ENCODE measurements at regions not wholly inside any gene's neighbourhood (a gene's known extent, or its start where the extent isn't known, plus 50 kb on each side); places are given as distances from the start of the nearest gene placed in this dataset.

DNA sequence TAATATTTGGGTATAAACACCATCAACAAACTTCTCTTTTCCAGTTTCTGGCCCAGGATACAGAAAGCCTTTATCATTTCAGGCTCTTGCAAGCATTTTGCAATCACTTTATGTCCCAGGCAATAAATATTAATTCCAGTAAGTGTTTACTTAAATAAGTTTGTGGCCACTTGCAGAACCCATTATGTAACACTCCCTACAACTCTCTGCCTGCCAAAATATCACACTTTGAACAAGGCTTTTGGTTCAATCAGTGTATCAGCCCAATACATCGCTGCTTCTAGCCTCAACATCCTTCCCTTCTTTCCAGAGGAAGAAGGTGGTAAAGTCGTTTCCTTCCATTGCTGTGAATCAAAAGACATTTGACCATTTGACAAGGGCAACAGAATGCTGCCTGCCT lies 203.0 kb upstream of the USP25 start:
- no peak for DNase-seq (ENCODE audit: low read depth)

DNA sequence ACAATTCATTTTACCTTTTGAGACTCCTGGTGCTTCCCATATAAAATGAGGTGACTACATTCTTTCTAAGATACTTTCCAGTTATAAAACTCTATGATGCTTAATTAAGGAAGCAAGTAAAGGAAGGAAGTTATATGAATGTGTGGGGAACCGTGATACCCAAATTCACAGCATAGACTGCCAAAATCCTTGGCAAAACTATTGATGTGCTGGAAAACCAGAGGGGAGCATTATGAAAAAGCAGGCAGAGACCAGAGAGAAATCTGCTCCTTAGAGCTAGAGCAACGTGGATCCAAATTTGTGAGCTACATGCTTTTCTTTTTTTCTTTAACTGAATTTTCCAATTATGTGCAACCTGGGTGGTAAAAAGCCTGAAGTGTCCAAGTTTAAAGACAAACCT lies 201.4 kb upstream of the USP25 start:
- no peak for DNase-seq (ENCODE audit: low read depth)

DNA sequence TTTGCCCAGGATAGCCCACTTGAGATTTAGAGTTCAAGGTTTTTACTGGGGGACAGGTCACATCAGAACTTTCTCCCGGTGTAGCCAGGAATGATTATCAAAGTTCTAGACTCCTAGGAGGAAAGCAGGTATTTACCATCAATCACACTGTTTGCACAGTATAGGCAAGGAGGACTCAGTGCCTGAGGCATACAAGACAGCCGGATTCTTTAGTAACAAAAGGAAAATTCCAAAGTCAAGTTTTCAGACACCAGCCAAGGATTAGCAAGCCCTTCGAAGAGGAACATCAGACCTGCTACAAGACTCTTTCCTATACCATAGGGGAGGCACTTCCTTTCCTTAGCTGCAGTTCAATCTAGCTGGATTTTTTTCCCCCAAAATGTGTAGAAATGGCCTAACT lies 197.8 kb upstream of the USP25 start:
- no peak for DNase-seq (ENCODE audit: low read depth)

DNA sequence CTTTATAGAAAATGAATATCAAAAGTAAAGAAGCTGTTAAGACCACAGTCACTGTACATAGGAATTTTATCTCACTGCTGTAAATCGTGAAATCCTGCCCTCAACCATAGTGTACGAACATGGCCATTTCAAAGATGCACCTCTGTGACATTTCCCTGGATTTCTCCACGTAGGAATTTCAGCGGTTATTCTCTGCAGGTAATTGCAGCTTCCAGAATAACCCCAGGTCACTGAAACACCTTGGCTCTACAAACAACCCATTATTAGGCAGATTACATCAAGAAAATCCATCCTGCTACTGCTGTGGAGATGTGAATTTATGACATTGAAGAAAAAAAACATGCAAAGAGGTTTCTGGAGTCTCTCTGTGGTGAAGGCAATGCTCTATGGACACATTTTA lies 196.2 kb upstream of the USP25 start:
- DNase-seq (ENCODE audit: low read depth): no peak

DNA sequence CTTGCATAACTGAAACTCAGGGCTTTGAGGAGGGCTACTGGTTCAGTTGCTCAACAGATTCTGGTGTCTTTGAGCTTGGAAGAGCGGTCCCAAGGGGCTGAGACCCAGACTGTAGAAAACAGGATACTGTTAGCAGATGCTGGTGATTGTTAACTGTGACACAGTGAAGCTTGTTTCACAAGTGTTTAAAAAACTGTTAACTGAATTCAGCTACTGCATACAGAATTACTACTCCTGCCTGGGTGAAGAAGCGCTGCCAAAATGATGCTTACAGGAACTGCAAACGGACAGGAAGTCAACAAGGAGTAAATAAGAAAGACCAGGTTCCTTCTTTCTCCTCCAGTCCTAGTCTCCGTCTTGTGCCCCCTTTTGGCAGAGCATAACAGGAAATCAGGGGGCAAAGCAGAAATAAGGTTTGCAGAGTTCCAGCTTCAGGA lies 195.3 kb upstream of the USP25 start:
- DNase-seq (ENCODE audit: low read depth): no peak

DNA sequence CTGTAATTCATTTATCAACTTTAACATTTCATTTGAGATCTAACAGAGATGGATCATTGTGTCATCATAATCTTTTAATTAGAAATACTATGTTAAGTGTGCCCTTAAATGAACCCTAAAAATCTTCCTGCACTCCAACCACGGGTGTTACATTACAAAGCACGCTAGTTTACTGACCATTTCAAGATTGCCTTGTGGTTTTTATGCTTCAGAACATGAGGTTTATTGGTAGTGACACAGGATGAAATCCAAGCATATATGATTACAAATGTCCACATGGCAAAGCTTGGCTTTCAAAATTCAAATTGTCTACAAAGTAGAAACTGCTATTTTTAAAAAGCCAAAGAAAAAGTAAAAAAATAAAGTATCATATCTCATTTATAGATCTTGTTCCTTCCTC lies 190.4 kb upstream of the USP25 start:
- DNase-seq (ENCODE audit: low read depth): no peak

DNA sequence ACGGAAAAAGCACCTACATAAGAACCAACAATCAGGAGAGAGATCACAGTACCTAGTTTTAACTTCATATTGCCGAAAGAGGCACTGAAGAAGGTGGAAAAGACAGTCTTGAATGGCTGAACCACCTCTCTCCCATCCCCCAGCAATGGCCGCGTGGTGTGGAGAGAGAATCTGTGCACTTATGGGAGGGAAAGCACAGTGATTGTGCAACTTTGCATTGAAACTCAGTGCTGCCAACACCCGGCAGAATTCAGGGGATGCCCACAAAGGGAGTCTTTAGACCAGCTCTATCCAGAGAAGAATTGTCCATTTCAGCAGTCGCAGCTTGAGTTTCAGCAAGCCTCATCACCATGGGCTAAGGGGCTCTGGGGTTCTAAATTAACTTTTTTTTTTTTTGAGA lies 186.3 kb upstream of the USP25 start:
- no peak for DNase-seq (ENCODE audit: low read depth)

DNA sequence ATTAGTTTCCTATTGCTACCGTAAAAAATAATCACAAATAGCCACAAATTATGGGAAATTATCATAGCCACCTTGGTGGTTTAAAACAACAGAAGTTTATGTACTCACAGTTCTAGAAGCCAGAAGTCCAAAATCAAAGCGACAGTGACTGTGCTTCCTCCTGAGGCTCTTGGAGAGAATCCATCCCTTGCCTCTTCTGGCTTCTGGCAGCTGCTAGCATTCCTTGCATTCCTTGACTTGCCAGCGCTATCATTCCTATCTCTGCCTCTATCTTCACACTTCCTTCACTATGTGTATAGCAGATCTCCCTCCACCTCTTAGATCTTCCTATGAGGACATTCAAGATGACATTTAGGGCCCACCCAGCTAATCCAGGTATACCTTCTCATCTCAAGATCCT lies 180.1 kb upstream of the USP25 start:
- DNase-seq (ENCODE audit: low read depth): no peak

DNA sequence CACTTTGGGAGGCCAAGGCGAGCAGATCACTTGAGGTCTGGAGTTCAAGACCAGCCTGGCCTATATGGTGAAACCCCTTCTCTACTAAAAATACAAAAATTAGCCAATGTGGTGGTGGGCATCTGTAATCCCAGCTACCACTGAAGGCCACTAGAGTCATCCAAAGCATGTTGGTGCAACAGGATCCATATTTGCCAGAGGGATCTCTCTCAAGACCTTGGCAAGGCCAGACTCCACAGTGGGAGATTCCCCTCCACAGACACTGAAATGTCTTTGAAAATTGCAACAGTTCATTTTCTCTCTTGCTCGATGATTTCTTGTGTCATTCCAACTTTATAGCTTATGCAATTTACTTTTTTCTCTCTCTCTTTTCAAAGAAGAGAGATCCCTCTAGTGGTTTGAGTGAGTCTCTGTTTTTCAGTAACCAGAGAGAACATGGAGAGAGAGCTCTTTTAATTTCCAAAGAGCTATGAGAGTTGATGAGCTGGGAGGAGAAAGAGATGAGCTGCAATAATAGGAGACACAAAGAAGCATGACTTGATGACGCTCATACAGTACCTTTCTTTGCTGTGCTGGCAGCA lies 176.8 kb upstream of the USP25 start:
- no peak for DNase-seq (ENCODE audit: low read depth)

DNA sequence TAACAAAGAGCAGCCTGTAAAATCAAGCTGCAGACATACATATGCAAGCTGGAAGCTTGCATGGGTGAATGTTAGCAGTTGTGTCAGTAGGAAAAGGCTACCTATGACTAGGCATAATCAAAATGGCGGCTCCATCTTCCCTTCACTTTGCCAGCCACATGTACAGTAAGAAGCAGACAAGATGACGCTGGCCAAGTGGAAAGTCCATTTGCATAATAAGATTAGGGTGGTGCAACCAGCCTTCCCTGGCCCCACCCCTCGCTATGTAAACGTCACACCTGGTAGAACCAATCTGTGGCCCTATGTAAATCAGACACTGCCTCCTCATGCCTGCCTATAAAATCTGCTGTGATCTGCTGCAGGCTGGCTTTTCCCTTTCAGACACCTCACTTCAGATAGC lies 171.9 kb upstream of the USP25 start:
- DNase-seq (ENCODE audit: low read depth): no peak

DNA sequence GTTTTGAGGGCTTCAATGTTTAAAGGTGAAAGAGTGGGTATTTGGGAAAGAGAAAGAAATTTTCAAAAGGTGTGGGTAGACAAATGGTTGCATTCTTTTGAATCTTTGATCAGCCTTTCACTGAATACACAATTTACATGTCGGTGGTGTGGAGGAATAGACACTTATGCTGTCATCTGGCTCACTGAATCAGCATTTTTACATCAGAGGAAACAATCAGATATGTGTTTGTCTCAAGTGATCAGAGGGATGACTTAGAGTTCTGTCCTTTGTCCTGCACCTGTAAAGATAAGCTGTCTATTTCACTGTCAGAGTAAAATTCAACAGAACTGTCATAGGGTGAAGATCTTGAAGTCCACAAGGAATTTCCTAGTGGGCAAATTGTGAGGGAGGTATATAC lies 170.9 kb upstream of the USP25 start:
- no peak for DNase-seq (ENCODE audit: low read depth)

DNA sequence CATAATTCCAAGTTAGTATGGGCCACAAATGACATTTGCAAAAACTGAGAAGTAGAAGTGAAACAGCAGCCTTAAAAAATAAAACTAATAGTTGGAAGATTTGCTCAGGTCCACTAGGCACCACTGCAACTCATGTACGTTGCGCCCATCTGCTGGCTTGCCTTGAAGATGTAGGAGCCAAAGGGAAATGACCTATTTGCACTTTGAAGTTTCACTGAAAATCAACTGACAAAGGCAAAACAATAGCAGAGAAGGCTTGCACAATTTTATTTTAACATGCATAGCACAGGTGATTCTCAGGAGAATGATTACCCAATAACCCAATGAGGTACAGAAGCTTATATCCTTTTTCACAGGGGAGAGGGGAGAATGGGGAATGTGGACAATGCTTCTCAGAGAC lies 170.1 kb upstream of the USP25 start:
- DNase-seq (ENCODE audit: low read depth): no peak

DNA sequence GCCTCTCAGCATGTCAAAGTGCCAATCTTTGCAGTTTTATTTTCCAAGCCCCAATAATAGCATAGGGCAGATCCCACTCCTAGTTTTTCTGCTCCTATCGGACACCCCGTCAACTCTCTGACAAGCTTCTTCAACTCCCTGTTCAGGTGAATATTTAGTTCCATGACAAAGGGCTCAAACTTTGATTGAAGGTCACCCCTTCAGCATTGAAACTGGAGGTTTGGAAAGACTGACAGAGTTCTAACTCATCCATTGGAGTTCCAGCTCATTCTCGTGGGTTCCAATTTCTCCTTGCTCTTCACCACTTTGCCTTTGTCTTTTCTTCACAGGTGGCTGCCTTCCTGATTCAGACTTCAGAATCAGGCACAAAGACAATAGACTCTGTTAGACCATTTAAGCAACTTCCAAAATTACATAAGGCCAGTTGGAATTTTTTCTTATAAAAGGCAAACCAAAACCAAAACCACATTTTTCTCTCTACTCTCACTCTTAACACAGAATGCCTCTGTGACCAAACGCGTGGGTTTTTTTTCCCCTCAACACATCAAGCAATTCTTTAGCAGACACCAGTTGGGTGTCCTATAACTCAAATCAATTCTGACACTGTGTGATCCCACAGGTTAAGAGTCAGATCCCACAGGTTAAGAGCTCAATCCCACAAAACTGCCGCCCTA lies 169.3 kb upstream of the USP25 start:
- no peak for DNase-seq (ENCODE audit: low read depth)

DNA sequence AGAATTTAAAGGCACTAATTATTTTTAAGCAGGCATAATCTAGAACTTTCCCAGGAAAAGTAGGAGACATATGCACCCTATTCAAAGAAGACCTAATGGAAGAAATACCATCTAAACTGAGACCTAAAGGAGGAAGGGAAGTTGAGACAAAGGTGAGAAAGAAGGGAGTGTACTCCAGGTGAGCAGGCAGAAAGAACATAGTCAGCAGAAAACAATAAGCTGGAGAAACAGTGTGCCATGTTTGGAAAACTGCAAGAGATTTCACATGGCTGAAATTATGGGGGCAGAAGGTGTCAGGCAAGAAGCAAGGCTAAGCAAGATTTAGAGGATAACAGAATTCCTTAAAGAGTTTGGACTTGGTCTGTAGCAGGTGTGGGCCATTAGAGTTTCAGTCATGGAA lies 167.0 kb upstream of the USP25 start:
- DNase-seq (ENCODE audit: low read depth): no peak

DNA sequence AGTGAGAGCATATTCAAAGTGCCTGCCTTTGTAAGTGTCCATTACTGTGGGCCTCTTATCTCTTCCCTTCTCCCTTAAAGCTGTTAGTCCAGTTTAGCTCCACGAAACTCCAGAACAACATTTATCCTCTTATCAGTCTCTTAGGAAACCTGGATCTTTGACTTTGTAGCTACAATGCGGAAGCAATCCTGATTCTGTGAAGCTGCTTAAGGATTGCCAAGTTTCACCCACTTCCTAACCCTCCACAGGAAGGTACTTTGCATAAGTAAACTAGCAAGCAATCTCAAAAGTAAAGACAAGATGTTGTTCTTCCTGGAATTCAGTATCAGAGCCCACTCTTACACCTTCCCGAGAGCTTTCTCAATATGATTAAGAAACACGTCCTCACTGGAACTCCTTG lies 164.9 kb upstream of the USP25 start:
- no peak for DNase-seq (ENCODE audit: low read depth)

DNA sequence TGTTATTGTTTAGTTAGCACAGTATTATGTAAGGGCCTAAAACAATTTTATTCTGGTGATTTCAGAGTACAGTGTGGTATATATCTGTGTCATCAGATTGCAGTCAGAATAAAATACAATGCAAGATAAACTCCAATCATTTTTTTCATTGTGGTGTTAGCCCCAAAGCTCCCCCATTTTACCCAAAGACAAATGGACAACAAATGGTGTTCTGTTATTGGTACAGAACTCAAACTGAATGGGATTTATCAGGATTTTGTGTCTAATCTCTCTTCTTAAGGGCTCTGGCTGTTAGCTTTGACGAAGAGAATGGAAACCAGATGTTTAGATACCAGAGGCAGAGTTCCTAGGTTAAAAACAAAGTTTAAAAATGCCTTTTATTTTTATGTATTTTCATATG lies 163.1 kb upstream of the USP25 start:
- DNase-seq (ENCODE audit: low read depth): no peak

DNA sequence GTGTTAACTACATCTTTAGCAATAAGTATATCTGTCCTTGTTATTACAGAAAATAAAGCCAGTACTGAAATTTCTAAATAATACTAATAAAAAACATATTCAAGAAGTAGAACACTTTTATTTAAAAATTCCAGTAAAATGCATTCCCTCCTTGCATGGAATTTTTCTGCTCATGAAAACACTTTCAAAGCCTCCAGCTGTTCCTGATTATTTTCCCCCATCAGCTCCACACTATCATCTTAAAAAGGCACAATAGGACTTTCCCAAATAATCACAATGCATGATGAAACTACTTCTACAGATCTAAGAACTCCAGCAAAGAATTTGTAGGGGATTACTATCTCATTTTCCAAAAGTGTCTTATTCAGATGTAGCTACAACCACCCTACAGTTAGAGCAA lies 162.6 kb upstream of the USP25 start:
- no peak for DNase-seq (ENCODE audit: low read depth)

DNA sequence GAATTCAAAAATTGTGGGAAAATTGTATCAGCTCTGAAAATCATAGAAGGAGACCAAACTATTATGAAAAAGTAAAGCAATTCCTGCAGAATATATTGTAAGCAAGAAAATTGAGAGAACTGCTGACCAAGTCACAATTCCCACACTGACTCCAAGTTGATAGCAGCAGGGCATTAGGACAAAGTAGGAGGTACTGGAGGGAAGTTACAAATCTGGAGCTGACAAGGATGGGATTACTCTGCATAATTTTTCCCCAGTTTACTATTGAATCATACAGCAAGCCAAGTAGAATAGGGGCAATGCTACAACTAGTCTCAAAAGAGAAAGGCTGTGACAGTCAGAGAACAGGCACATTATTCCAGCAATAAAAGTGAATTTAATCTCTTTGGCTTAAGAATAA lies 161.3 kb upstream of the USP25 start:
- no peak for DNase-seq (ENCODE audit: low read depth)

DNA sequence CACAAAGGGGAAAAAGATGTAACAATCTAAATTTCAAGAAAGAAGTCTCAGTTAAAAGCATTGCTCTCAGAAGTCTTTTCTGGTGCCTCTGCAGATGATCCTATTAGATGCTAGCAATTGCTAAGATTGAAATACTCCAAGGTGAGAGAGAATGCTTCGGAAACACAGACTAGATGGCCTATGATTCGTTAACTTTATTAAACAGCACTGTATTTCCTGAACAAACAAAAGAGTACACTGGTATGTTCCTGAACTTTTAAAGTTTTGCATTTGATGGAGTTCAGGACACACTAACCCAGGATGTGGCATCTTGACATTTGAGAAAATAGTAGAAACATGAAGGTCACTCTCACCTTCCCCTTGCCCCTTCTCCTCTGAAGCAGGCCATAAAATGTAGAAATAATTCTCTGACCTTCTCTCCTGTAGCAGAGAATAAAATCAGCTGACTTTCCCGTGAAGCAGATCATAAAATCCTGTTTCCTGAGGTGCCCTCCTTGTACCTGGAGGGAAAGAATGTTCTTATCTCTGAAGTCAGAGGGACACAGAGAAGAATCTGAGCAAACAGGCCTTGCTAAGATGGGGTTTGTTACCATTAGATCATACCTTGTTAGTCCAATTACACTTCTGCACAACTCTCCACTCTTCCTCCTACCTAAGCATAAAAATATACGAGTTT lies 142.9 kb upstream of the USP25 start:
- DNase-seq (ENCODE audit: low read depth): no peak

DNA sequence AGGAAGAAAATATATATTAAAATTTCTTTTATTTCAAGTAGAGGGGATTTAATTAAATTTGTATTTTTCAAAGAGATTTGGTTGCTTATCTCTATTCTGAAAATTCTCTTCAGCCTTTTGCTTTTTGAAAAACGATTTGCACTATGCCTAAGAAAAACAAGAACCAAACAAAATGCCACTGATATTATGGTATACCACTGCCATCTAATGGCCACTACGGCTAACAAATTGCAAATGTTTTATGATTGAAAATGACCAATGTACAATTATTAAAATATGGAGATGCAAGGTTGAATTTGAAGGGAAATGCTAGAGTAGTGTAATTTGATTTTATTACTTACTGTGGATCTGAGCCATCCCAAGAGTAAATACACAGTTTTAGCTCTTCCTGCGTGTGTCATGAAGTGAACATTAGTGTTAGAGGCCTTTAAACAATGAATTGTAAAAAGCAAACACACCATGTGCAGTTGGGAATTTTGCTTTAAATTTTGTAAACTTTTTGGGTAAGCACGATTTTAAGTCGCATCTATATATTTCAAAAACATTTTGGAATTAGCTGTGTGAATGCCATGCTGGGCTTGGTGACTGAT lies 137.4 kb upstream of the USP25 start:
- DNase-seq (ENCODE audit: low read depth): no peak

DNA sequence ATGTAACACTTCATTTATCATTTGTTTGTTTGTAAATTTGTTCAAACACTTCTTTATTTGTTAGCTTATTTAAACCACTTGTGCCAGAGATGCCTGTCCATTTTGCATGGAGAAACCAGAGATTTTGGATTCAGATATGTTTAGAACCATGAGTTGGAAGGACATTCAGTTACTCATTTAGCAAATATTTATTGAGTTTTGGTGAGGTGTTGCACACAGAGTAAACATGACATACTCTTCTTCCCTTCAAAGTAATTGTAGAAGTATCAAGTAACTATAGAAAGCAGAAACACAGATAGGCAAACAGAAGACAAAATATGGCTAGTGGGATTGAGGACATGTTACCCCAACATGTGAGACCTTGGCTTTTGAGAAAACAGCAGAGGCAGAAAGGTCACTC lies 136.8 kb upstream of the USP25 start:
- DNase-seq (ENCODE audit: low read depth): no peak

DNA sequence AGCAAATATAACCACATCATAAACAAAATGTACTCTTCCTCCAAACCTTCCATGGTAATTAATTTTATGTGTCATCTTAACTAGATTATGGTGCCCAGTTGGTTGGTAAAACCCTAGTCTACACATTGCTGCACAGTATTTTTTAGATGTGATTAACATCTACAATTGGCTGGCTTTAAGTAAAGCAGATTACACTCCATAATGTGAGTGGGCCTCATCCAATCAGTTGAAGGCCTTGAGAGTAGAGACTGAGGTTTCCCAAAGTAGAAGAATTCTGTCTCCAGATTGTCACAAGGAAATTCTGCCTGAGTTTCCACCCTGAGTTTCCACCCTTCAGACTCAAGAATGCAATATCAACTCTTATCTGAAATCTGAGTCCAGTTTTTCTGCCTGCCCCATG lies 128.4 kb upstream of the USP25 start:
- no peak for DNase-seq (ENCODE audit: low read depth)

DNA sequence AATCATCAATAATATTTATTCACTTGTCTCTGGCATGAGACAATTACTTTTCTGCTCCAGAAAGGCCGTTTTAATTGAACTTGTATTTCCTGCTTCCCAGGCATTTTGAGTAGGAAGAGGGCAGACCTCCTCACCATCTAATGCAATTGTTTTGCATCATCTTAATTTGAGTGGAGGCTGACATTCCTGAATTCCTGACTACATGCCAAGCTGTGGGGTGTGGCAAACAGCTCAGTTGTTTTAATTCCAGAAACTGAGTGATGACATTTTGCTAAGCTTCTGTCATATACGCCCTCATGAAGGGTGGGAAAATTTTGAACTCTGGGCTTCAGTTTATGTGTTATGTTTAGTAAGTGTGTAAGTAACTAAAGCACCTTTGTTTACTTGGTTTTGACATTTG lies 125.4 kb upstream of the USP25 start:
- no peak for DNase-seq (ENCODE audit: low read depth)

DNA sequence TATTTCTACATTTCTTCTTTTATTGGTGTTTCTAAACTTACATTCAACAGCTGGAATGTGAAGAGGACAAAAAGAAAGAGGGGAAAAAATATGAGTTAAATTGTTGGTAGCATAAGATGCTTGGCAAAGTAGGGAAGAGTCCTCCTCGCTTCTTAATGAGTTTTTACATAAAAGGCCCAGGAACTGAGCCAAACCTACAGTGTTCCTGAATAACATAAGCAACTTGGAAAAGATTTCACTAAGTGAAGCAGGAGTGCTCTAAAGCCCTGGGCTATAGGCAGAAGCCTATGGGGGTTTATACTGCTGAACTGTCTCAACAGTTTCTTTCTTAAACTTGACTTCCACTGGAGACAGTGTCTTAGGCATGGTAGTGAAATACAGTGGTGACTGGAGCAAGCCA lies 115.0 kb upstream of the USP25 start:
- DNase-seq (ENCODE audit: low read depth): no peak
